NK-92 (cell line): ENCODE measurements at regions not wholly inside any gene's neighbourhood (a gene's known extent, or its start where the extent isn't known, plus 50 kb on each side); places are given as distances from the start of the nearest gene placed in this dataset.
"Not testable (repeated sequence)": the region's sequence is repeated elsewhere in the genome, so short reads cannot be mapped to it uniquely, and the experiment has no call there.

Experiments
- DNase-seq: peaks from one replicate; lab custom pipeline; 2025; ENCODE audit not compliant: unreplicated experiment; lab: John Stamatoyannopoulos, UW

GRCh38 chr2:191476901-191477300 is 201.0 kb upstream of the NABP1 start:
- no peak for DNase-seq

DNA sequence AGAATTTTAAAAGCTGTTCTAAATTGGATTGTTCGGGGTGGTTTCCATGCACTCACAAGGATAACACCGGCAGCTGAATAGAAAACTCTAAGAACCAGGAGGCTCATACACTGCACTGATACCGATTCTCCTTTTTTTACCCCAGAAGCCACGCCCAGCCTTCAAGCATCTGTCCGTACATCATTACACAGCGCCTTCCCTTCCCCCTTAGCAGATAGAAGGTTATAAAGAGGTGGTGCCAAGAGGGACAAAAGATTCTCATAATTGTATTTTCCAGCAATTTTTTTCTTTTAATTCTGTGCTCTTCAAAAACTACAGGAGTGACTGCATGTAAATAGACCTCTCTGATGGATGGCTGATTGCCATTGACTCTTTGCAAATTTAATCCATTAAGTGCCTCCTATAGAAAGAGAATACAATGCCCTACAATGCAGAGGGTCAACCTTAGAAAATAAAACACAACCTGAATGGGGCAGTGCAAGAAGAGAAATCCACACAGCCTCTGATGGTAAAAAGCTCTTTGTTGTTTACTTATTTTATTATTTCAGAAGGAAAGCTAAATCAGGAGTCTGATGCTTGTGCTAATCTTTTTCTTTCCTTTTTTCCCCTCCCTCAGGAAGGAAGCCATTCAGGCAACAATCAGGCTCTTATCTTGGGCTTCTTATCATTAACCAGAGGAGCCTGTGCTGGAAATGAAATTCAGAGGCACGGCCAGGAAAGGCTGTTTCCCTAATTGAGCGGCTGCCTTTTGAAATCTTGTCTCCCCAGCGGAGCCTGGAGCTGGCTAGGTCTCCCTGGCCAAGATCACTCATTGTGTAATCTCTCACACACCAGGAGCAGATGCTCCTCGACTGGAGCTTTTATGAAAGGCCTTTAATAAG is 198.9 kb upstream of the NABP1 start:
- no peak for DNase-seq

- DNase-seq: no peak
Measured at GRCh38 chr2:191479680-191480023, 198.3 kb upstream of the NABP1 start.

- no peak for DNase-seq
Measured at GRCh38 chr2:191481305-191482070, 196.4 kb upstream of the NABP1 start.

- no peak for DNase-seq
Measured at GRCh38 chr2:191483117-191483516, 194.8 kb upstream of the NABP1 start.

DNA sequence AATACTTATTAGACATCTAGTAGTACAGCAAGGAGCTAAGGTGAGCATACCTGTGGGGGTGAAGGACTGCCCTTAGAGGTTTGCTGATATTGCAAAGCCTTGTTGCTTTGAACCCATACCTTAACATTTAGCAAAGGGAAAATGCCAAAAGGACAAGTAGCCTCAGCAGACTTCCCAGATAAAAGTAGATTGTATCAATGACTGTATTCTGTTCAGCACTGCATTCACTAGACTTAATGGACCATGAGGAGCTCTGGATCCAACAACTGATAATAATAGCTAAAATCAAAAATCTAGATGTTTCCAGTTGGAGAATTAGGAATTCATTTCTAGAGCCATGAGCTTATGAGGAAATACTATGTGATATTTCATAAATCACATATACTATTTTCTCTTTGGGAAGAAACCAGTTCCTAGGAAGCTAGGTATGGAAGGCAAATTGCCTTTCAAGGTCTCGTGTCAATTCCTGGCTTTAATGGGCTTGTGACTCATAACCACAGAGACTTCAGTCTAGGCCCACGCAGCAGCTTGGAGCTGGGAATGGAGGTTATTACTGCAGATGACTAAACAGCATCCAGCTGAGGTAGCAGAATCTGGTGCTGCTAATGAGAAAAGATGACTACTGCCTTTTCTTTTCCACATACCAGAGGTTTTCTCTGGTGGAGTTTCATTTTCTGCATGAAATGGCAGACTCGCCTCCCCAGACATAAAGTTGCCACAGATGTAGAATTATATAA is 191.2 kb upstream of the NABP1 start:
- no peak for DNase-seq

- no peak for DNase-seq
Measured at GRCh38 chr2:191488135-191488534, 189.8 kb upstream of the NABP1 start.

GRCh38 chr2:191489177-191489576 is 188.8 kb upstream of the NABP1 start:
- DNase-seq: no peak

DNA sequence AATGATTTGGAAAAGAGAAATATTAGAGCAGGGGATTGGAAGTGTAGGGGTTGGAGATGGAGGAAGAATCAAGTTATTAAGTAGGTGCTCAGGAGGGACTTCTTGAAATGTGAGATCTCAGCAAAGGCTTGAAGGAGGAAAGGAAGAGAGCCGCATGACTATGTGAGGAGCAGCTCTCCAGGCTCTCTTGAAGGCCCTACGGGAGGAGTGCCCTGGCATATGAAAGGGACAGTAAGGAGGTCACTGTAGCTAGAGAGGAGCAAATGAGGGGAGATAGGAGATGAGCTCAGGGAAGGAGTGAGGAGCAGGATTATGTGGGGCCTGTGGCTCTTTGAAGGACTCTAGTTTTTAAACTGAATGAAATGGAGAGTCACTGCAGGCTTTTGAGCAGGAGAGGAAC is 181.1 kb upstream of the NABP1 start:
- no peak for DNase-seq

DNA sequence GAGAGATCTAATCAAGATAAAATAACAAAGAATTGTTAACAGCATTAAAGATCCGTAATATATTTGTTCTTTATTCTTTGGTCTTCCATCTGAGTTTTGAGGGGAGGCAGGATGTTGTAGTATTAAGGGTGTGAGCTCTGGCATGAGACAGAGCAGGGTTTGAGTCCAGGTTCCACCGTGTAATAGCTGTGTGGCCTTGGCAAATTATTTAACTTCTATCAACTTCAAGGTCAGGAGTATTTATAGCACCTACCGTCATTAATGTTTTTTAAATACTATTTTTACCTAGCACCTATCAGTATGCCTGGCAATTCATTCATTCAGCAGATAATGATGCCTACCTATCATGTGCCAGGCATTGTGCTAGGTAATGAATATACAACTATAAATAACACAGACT is 180.1 kb upstream of the NABP1 start:
- no peak for DNase-seq

DNA sequence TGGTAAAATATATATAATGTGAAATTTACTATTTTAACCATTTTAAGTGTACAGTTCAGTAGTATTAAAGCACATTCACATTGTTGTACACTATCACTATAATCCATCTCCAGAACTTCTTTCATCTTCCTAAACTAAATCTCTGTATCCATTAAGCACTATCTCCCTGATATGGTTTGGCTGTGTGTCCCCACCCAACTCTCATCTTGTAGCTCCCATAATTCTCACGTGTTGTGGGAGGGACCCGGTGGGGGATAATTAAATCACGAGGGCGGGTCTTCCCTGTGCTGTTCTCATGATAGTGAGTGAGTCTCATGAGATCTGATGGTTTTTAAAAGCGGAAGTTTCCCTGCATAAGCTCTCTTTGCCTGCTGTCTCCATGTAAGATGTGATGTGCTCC is 178.9 kb upstream of the NABP1 start:
- no peak for DNase-seq

GRCh38 chr2:191499874-191500565 is 177.9 kb upstream of the NABP1 start:
- no peak for DNase-seq

- no peak for DNase-seq
Measured at GRCh38 chr2:191500566-191500883, 177.4 kb upstream of the NABP1 start.

DNA sequence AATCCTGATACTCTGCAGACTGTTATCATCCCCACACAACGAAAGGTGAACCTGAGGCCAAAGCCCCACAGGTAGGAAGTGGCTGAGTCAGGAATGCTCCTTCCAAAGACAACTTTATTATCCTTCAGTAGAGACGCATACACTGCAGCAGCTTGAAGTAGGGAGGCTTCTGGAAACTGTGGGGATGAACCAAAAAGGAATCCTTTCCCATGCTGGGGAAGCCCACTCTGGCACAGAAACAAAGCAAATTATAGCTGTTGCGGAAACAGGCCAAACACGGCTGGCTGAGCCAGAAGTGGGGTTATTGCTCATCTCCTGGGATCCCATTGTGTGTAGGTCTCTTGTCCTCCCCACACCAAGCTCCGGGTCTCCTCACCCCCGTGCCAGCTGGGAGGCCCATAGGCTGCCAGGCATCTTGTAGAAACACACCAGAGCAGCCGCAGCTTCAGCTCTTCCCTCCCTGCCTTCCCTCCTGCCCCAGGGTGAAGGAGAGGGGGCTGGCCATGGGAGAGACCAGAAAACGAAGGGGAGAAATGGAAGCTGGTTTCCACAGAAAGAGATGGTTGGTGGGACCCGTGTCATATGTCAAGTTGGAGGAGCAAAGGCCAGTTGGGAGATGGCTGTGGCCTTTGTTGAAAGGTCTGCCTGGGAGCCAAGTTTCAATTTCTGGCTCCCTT is 176.9 kb upstream of the NABP1 start:
- no peak for DNase-seq

GRCh38 chr2:191501561-191502168 is 176.3 kb upstream of the NABP1 start:
- DNase-seq: no peak

GRCh38 chr2:191506515-191506914 is 171.4 kb upstream of the NABP1 start:
- no peak for DNase-seq

DNA sequence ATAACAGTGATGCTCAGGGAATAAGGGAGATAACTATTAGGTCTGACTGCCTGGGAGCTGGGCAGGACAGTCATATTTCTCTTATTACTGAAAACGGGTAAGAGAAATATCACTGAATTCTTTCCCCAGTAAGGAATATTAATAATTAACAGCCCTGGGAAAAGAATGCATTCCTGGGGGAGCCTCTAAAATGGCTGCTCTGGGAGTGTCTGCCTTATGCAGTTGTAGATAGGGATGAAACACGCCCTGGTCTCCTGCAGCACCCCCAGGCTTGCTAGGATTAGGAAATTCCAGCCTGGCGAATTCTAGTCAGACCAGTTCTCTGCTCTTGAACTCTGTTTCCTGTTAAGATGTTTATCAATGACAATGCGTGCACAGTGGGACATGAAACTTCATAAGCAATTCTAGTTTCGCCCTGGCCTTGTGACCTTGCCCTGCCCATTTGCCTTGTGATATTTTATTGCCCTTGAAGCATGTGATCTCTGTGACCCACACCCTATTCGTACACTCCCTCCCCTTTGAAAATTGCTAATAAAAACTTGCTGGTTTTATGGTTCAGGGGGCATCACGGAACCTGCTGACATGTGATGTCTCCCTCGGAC is 170.6 kb upstream of the NABP1 start:
- not testable (repeated sequence) for DNase-seq

- no peak for DNase-seq
Measured at GRCh38 chr2:191508738-191509137, 169.2 kb upstream of the NABP1 start.

DNA sequence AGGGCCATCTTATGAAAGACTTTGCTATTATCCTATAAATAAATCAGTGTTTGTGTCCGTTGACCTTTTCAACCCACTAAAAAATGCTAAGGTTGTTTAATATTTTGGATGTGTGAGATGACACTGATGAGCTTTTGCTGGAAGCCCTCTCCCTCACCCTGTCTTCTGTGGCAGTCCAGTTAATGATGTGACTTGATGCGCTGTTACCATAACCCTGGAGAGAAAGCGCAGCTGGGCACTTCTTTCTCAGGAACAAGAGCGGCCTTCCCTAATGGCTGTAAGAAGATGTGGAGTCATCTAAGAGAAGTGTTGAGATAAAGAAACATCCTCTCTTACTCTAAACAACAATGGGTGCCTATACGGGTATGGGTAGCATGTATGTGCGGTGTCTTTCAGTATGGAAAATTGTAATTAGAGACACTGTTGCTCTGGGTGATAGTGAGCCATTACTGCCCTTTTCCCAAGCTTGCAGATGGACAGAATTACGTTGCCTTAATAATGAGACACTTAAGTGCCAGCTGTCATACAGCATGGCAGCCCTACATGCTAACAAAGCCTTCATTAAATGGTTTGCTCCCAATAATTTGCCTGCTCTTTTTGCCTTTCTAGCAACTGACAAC is 165.6 kb upstream of the NABP1 start:
- DNase-seq: no peak
